Mammary epithelial cell (primary cell): ENCODE measurements at regions not wholly inside any gene's neighbourhood (a gene's known extent, or its start where the extent isn't known, plus 50 kb on each side); places are given as distances from the start of the nearest gene placed in this dataset.

Experiments
- EZH2 ChIP-seq: IDR thresholded peaks from 2 replicates; pipeline ENCODE4 v1.6.1; 2012; ENCODE audit warnings: low read length, inconsistent platforms, borderline replicate concordance
- TF ChIP-seq, protein P1 (sequence below), 2 donors: IDR thresholded peaks in 1 of 2; conservative IDR thresholded peaks in 1 of 2; 2 replicates each; pipeline ENCODE4 v1.5.1; 2011 to 2012; ENCODE audit warnings: inconsistent platforms in 2 of 2, low read length in 2 of 2, mild to moderate bottlenecking in 2 of 2, control low read depth in 1 of 2, low read depth in 1 of 2; ENCODE audit not compliant: insufficient read depth in 1 of 2; ENCODE audit errors: extremely low read depth in 1 of 2

DNA sequence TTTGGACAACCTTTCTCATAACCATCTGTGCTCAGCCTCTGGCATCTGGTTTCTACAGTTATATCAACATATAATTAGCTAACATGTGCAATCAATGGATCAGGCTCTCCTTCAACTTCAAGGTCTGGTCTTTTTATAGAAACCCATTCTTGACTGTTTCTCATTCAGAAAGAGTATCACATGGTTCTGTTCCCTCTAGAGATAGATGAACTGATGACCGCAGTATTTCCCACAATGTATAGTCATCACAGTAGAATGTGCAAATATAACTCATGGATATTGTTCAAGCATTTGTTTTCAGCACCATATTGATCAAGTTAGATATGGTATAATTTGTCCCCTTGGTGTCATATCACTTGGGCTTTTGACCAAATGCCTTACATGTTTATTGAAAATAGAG lies 656.2 kb downstream of the FRK start:
- TF ChIP-seq EZH2 = no peak
- TF ChIP-seq, protein P1, sequence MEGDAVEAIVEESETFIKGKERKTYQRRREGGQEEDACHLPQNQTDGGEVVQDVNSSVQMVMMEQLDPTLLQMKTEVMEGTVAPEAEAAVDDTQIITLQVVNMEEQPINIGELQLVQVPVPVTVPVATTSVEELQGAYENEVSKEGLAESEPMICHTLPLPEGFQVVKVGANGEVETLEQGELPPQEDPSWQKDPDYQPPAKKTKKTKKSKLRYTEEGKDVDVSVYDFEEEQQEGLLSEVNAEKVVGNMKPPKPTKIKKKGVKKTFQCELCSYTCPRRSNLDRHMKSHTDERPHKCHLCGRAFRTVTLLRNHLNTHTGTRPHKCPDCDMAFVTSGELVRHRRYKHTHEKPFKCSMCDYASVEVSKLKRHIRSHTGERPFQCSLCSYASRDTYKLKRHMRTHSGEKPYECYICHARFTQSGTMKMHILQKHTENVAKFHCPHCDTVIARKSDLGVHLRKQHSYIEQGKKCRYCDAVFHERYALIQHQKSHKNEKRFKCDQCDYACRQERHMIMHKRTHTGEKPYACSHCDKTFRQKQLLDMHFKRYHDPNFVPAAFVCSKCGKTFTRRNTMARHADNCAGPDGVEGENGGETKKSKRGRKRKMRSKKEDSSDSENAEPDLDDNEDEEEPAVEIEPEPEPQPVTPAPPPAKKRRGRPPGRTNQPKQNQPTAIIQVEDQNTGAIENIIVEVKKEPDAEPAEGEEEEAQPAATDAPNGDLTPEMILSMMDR (conservative IDR thresholded peaks at IDR 0.05 in 1 of 2, IDR thresholded peaks at IDR 0.05 in 1 of 2; ENCODE audit: extremely low read depth in 1 of 2, insufficient read depth in 1 of 2, low read depth in 1 of 2, low read length in 2 of 2) = no peak
